CD4-positive, alpha-beta memory T cell (primary cell): ENCODE measurements at regions not wholly inside any gene's neighbourhood (a gene's known extent, or its start where the extent isn't known, plus 50 kb on each side); places are given as distances from the start of the nearest gene placed in this dataset.
"Not testable (repeated sequence)": the region's sequence is repeated elsewhere in the genome, so short reads cannot be mapped to it uniquely, and the experiment has no call there.

ENCODE experiments used
- CTCF ChIA-PET: fragments of 350-600 bp; sonication (Branson Sonifier 250); formaldehyde crosslinking; loops from one replicate; lab custom pipeline; 2021; ENCODE audit warnings: inconsistent platforms; ENCODE audit not compliant: partially characterized antibody; lab: Charles Lee
- POLR2A ChIA-PET: fragments of 350-600 bp; sonication (Branson Sonifier 250); formaldehyde crosslinking; loops from one replicate; lab custom pipeline; 2021; ENCODE audit not compliant: partially characterized antibody; lab: Charles Lee
- DNase-seq, 5 donors: peaks; one replicate each; pipeline versions ENCODE4 v3.0.0 to v3.0.0-alpha.2; 2020 to 2022; ENCODE audit warnings: mixed read lengths in 1 of 5
- H3K27ac ChIP-seq: one replicate; pipeline ENCODE4 v1.7.0; 2013; ENCODE audit warnings: low read depth, low read length
- H3K27me3 ChIP-seq: 2 replicates; pipeline ENCODE4 v1.7.0; 2013; ENCODE audit warnings: mild to moderate bottlenecking, low read length, moderate library complexity; ENCODE audit not compliant: insufficient read depth
- H3K36me3 ChIP-seq: 2 replicates; pipeline ENCODE4 v1.7.0; 2013; ENCODE audit warnings: mild to moderate bottlenecking, low read length, moderate library complexity; ENCODE audit not compliant: insufficient read depth
- H3K4me1 ChIP-seq: 2 replicates; pipeline ENCODE4 v1.7.0; 2013; ENCODE audit warnings: mild to moderate bottlenecking, low read length, moderate library complexity; ENCODE audit not compliant: insufficient read depth
- H3K4me3 ChIP-seq, 2 donors: one replicate each; pipeline ENCODE4 v1.7.0; 2013; ENCODE audit warnings: low read length in 2 of 2, mild to moderate bottlenecking in 1 of 2
- H3K9me3 ChIP-seq, 2 donors: one replicate each; pipeline ENCODE4 v1.7.0; 2013; ENCODE audit warnings: low read length in 2 of 2, control low read depth in 1 of 2; ENCODE audit not compliant: control insufficient read depth in 1 of 2
- H3K27ac Mint-ChIP-seq, 7 donors: one replicate each; pipeline ENCODE4 v1.8.0; 2020 to 2021; ENCODE audit warnings: mixed read lengths in 7 of 7, mild to moderate bottlenecking in 6 of 7, inconsistent platforms in 3 of 7, moderate library complexity in 3 of 7
- H3K27me3 Mint-ChIP-seq, 2 donors: one replicate each; pipeline ENCODE4 v1.8.0; 2020 to 2021; ENCODE audit warnings: mixed read lengths in 2 of 2
- H3K36me3 Mint-ChIP-seq, 2 donors: one replicate each; pipeline ENCODE4 v1.8.0; 2020 to 2021; ENCODE audit warnings: mixed read lengths in 2 of 2, inconsistent platforms in 1 of 2, mild to moderate bottlenecking in 1 of 2
- H3K4me1 Mint-ChIP-seq, 4 donors: one replicate each; pipeline ENCODE4 v1.8.0; 2020 to 2021; ENCODE audit warnings: mixed read lengths in 4 of 4, mild to moderate bottlenecking in 1 of 4
- H3K4me3 Mint-ChIP-seq, 8 donors: one replicate each; pipeline ENCODE4 v1.8.0; 2020 to 2021; ENCODE audit warnings: mixed read lengths in 8 of 8, mild to moderate bottlenecking in 7 of 8, moderate library complexity in 6 of 8, inconsistent platforms in 3 of 8
- H3K9me3 Mint-ChIP-seq, 8 donors: one replicate each; pipeline ENCODE4 v1.8.0; 2020 to 2021; ENCODE audit warnings: mixed read lengths in 8 of 8, mild to moderate bottlenecking in 5 of 8, inconsistent platforms in 3 of 8, moderate library complexity in 1 of 8
- intact Hi-C: fragments of 100-400 bp; cut with micrococcal nuclease; formaldehyde crosslinking; loops from one replicate; pipeline ENCODE4 v1.15.1; 2023

DNA sequence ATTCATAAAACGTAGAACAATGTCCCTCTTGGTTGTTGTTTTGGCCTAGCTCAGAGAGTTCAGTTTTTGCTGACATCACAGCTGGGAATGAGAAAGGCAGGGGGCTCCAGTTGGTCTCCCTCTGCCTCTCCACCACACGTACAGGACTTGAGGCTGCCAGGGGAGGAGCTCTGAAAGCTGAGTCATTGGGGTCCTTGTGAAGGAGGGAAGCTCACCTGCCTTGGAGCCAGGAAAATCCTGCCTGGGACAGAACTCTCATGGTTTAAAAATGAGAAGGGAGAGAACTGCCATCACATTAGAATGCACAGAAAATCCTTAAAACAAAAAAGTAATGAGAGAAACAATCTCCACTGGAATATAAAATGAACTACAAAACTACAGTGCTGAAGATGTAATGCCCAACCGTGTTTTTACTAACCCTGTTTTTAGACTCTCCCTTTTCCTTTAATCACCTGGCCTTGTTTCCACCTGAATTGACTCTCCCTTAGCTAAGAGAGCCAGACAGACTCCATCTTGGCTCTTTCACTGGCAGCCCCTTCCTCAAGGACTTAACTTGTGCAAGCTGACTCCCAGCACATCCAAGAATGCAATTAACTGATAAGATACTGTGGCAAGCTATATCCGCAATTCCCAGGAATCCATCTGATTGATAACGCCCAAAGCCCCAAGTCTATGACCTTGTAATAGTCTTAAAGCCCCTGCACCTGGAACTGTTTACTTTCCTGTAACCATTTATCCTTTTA, 58.6 kb upstream of the TARP start:
- ChIA-PET CTCF (interaction anchor here (1.2 to 2.8 kb wide), 8 partner anchors 8 to 116 kb away, joined by 3 to 23 read pairs (median 6); no protein-coding TSS in a partner anchor), POLR2A (interaction anchor here (1.1 to 1.9 kb wide), 5 partner anchors 9 to 116 kb away, joined by 3 to 7 read pairs (median 3); no protein-coding TSS in a partner anchor)
- H3K4me3 ChIP-seq, intact Hi-C loops, H3K36me3 Mint-ChIP-seq, H3K9me3 ChIP-seq, H3K27me3 ChIP-seq, H3K9me3 Mint-ChIP-seq, H3K27ac ChIP-seq, H3K36me3 ChIP-seq, DNase-seq, H3K27me3 Mint-ChIP-seq: not testable (repeated sequence)
- H3K4me1 ChIP-seq: peaks cover 11% of the 10 kb centered on the region
- Mint-ChIP-seq H3K4me3 (peak overlapping the region in 4 of 8 donors; percentile 6 to 61 (median 28)), H3K27ac (peak overlapping the region in 4 of 7 donors; percentile 33 to 79 (median 62)), H3K4me1 (peaks cover 12 to 56% (median 23%) of the 10 kb centered on the region in 4 donors)

DNA sequence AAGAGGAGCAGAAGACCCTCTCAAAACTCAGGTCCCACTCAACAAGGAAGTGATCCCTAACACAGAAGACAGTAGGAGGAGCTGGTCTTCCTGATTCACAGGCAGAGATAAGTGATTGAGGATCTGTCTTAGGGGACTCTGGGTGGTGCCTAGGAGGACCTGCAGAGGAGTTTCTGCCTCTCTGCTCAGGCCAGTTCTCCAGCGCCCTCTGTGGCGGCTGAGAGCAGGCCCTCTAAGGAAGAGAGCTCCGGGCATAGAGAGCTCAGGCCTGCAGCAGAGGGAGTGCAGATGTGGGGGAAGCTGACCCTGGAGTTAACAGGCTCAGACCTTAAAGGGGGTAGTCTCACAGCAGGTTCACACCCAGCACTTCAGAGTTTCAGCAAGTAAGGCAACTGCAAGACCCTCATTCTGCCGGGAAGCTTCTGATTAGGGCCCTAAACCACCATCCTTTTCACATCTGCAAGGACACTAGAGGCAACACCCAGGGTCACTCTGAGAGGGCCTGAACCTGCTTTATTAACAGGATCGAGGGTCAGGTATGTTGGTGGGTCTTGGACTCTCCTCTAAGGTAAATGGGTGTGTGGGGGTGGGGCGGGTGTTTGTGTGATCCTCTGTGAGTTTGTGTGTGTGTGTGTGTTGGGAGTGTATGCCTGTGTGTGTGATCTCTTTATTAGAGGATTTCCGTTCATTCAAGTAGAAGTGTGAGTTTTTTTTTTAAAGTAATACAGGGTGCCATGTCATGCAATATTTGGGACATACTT, 57.6 kb upstream of the TARP start:
- Histone ChIP-seq H3K36me3 (no peaks in the 10 kb centered on the region), H3K4me3 (no peak overlapping the region), H3K27ac (no peak overlapping the region), H3K4me1 (peaks cover 14% of the 10 kb centered on the region), H3K9me3 (no peaks in the 10 kb centered on the region), H3K27me3 (no peaks in the 10 kb centered on the region)
- POLR2A ChIA-PET: interaction anchor here (1.1 to 1.9 kb wide), 6 partner anchors 10 to 115 kb away, joined by 3 to 7 read pairs (median 3); no protein-coding TSS in a partner anchor
- Mint-ChIP-seq H3K4me3 (peak overlapping the region; percentile 24 to 83 (median 62)), H3K36me3 (no peaks in the 10 kb centered on the region), H3K4me1 (peaks cover 8 to 52% (median 22%) of the 10 kb centered on the region in 4 donors), H3K27me3 (no peaks in the 10 kb centered on the region), H3K9me3 (no peaks in the 10 kb centered on the region), H3K27ac (peak overlapping the region; percentile 42 to 83 (median 65))
- intact Hi-C loops: no loop called here
- DNase-seq: no peak
- CTCF ChIA-PET: interaction anchor here (0.7 to 2.8 kb wide), 16 partner anchors 9 to 153 kb away, joined by 3 to 23 read pairs (median 6); no protein-coding TSS in a partner anchor

DNA sequence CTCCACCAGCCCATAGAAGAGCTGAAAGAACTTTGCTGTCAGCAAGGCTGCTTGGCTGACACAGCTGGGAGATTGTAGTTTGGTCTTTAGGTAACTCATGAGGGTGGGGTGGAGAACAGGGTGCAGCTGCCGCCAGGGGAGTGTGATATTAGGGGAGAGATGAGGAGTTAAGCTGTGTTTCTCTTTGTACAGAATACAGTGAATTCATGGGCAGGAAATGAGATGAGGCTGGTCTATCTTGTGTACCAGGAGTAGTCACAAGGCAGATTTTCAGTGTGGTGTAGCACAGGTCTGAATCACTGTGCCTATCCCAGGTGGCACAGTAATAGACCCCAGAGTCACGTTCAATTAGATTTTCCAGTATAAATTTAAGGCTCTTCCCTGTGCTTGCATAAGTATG, 56.6 kb upstream of the TARP start:
- Histone ChIP-seq H3K4me3 (no peak overlapping the region), H3K9me3 (no peaks in the 10 kb centered on the region), H3K36me3 (no peaks in the 10 kb centered on the region), H3K4me1 (peaks cover 10% of the 10 kb centered on the region), H3K27me3 (no peaks in the 10 kb centered on the region), H3K27ac (no peak overlapping the region)
- intact Hi-C loops: no loop called here
- POLR2A ChIA-PET: interaction anchor here (1.1 to 1.5 kb wide), 2 partner anchors 98 to 114 kb away, joined by 3 read pairs; no protein-coding TSS in a partner anchor
- Mint-ChIP-seq H3K4me1 (peaks cover 4 to 42% (median 18%) of the 10 kb centered on the region in 4 donors), H3K36me3 (no peaks in the 10 kb centered on the region), H3K9me3 (no peaks in the 10 kb centered on the region), H3K27ac (peak overlapping the region in 5 of 7 donors; percentile 12 to 76 (median 55)), H3K4me3 (peak overlapping the region in 4 of 8 donors; percentile 21 to 83 (median 28)), H3K27me3 (no peaks in the 10 kb centered on the region)
- no peak for DNase-seq
- CTCF ChIA-PET: interaction anchor here (1.3 to 2.8 kb wide), 8 partner anchors 9 to 114 kb away, joined by 3 to 23 read pairs (median 6); no protein-coding TSS in a partner anchor

DNA sequence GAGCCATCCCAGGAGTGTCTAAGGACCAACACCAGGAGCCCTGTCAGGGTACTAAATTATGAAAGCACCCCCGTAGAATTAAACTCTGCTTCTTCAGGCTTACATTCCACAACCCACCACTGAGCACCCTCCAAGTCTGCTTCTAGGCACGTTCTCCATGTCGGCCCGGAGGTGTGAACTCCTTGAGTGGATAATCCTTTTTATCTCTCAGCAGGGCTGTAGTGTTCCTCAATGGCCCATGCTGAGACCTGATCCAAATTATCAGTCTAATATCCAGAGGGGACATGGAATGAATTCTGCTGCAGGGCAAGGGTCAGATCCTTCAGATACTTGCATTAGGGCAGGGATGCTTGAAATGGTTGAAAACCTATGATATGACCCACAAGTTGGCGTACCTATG, 55.9 kb upstream of the TARP start:
- Mint-ChIP-seq H3K4me3 (no peak overlapping the region), H3K4me1 (peaks cover 4 to 37% (median 16%) of the 10 kb centered on the region in 4 donors), H3K9me3 (no peaks in the 10 kb centered on the region), H3K27me3 (no peaks in the 10 kb centered on the region), H3K36me3 (no peaks in the 10 kb centered on the region), H3K27ac (no peak overlapping the region)
- ChIA-PET POLR2A (interaction anchor here (1.5 kb wide), 1 partner anchor 97 kb away, joined by 3 read pairs; no protein-coding TSS in a partner anchor), CTCF (interaction anchor here (1.6 to 3.6 kb wide), 5 partner anchors 8 to 113 kb away, joined by 3 to 23 read pairs (median 15); no protein-coding TSS in a partner anchor)
- Histone ChIP-seq H3K4me3 (no peak overlapping the region), H3K4me1 (peaks cover 10% of the 10 kb centered on the region), H3K36me3 (no peaks in the 10 kb centered on the region), H3K27ac (no peak overlapping the region), H3K9me3 (no peaks in the 10 kb centered on the region), H3K27me3 (no peaks in the 10 kb centered on the region)
- intact Hi-C loops: no loop called here
- DNase-seq: no peak

DNA sequence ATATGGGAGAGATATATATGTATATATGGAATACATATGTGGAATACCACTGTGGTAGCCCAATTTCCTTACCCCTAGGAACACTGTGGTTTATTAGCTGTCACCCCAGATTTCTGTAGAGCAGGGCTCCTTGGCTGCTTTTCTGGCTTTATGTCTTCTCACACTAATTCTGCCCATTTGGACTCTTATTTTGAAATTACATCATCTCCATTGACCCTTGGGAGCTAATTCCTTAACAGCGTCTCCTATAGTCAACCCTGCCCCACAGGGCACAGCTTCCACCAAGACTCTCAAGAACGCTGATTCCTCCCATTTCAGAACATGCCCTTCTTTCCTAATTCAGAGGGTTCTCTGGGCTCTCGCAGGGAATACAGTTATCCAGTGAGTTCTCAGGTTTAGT, 55.4 kb upstream of the TARP start:
- Mint-ChIP-seq H3K4me1 (peaks cover 4 to 37% (median 13%) of the 10 kb centered on the region in 4 donors), H3K27me3 (no peaks in the 10 kb centered on the region), H3K36me3 (no peaks in the 10 kb centered on the region), H3K4me3 (no peak overlapping the region), H3K9me3 (no peaks in the 10 kb centered on the region), H3K27ac (no peak overlapping the region)
- no peak overlapping the region for H3K27ac ChIP-seq
- H3K9me3 ChIP-seq: no peaks in the 10 kb centered on the region
- ChIA-PET CTCF (interaction anchor here (1.5 to 3.6 kb wide), 2 partner anchors 30 to 113 kb away, joined by 4 to 19 read pairs; no protein-coding TSS in a partner anchor), POLR2A (interaction anchor here (1.5 kb wide), 1 partner anchor 97 kb away, joined by 3 read pairs; no protein-coding TSS in a partner anchor)
- H3K27me3 ChIP-seq: no peaks in the 10 kb centered on the region
- no peak overlapping the region for H3K4me3 ChIP-seq
- intact Hi-C loops: no loop called here
- H3K4me1 ChIP-seq: peaks cover 10% of the 10 kb centered on the region
- no peak for DNase-seq
- no peaks in the 10 kb centered on the region for H3K36me3 ChIP-seq

DNA sequence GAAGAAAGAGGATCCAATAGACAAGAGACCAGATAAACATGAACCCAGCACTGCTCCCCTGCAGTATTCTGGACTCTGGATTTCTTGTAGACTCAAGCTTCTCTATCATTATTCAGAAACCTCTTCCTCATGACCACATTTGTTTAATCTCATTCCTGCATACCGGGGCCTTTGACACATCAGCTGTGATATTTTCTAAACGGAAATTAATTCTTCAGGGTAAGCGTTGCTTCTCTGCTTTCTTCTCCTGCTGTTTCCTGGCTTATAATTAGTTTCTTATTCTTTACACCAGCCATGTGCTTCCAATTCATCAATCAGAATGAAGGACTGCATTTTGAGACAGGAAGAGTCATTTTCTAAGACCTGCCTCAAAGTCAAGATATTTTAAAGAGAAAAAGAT, 54.2 kb upstream of the TARP start:
- Histone ChIP-seq H3K4me1 (peaks cover 10% of the 10 kb centered on the region), H3K36me3 (no peaks in the 10 kb centered on the region), H3K27me3 (no peaks in the 10 kb centered on the region), H3K9me3 (no peaks in the 10 kb centered on the region), H3K4me3 (no peak overlapping the region), H3K27ac (no peak overlapping the region)
- Mint-ChIP-seq H3K4me1 (peaks cover 4 to 42% (median 13%) of the 10 kb centered on the region in 4 donors), H3K27me3 (no peaks in the 10 kb centered on the region), H3K27ac (peak overlapping the region in 6 of 7 donors; percentile 15 to 82 (median 35)), H3K36me3 (no peaks in the 10 kb centered on the region), H3K9me3 (no peaks in the 10 kb centered on the region), H3K4me3 (peak overlapping the region in 4 of 8 donors; percentile 13 to 57 (median 23))
- POLR2A ChIA-PET: interaction anchor here (0.9 kb wide), 1 partner anchor 111 kb away, joined by 3 read pairs; no protein-coding TSS in a partner anchor
- CTCF ChIA-PET: interaction anchor here (0.7 to 3.6 kb wide), 6 partner anchors 8 to 112 kb away, joined by 3 to 19 read pairs (median 4); no protein-coding TSS in a partner anchor
- intact Hi-C loops: no loop called here
- DNase-seq: no peak
